SH-SY5Y (cell line): ENCODE measurements at regions not wholly inside any gene's neighbourhood (a gene's known extent, or its start where the extent isn't known, plus 50 kb on each side); places are given as distances from the start of the nearest gene placed in this dataset.

Source experiments
- GATA2 ChIP-seq: IDR thresholded peaks from 2 replicates; pipeline ENCODE4 v1.6.1; 2011; ENCODE audit warnings: mild to moderate bottlenecking, low read depth, low read length
- GATA3 ChIP-seq: IDR thresholded peaks from 2 replicates; pipeline ENCODE4 v1.6.1; 2011; ENCODE audit warnings: low read depth, mild to moderate bottlenecking, low read length, moderate library complexity

GRCh38 chr3:99499235-99500158 lies 138.9 kb upstream of the COL8A1 start:
- TF ChIP-seq GATA3 (no peak), GATA2 (no peak)

GRCh38 chr3:99498550-99499234 lies 139.7 kb upstream of the COL8A1 start:
- TF ChIP-seq GATA3, result no peak
- no peak for TF ChIP-seq GATA2

DNA sequence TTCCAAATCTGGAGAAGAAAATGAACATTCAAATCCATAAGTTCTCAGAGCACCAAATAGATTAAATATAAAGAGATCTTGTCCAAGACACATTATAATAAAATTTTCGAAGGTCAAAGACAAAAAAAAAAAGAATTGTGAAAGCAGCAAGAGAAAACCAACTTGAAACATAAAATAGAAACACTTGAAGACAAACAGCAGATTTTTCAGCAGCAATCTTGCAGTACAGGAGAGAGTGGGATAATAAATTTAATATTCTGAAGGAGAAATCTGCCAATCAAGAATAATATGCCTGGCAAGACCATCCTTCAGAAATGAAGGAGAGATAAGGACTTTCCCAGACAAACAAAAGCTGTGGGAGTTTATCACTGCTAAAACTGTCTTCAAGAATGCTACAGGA lies 150.5 kb upstream of the COL8A1 start:
- TF ChIP-seq GATA2 (no peak), GATA3 (no peak)

- TF ChIP-seq GATA3 (no peak), GATA2 (no peak)
Measured at GRCh38 chr3:99485286-99485685, 153.1 kb upstream of the COL8A1 start.

DNA sequence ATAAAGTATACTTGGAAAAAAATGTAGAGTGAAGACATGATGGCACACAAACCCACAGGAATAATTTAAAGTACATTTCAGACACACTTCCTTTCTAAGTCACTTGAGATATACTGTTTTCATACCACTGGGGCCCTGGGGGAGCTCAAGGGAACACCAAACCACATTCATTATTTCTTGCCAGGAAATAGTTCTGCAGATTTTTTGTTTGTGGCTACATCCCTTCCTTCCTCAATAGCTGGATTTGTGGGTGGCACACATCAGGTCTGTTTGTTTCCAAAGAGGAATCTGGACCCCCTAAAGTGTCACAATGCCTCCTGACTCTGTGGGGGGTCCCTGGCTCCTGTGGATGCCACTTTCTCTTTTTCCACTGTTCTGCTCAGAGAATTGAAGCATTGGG lies 153.5 kb upstream of the COL8A1 start:
- TF ChIP-seq GATA3 (no peak), GATA2 (no peak)

GRCh38 chr3:99483841-99484240 lies 154.6 kb upstream of the COL8A1 start:
- TF ChIP-seq GATA3, result no peak
- TF ChIP-seq GATA2, result no peak

- TF ChIP-seq GATA3, result no peak
- no peak for TF ChIP-seq GATA2
Measured at GRCh38 chr3:99482191-99482590, 156.2 kb upstream of the COL8A1 start.

- TF ChIP-seq GATA2, result no peak
- no peak for TF ChIP-seq GATA3
Measured at GRCh38 chr3:99481561-99481960, 156.8 kb upstream of the COL8A1 start.

GRCh38 chr3:99479768-99480167 lies 158.6 kb upstream of the COL8A1 start:
- TF ChIP-seq GATA3 (no peak), GATA2 (no peak)

GRCh38 chr3:99477650-99478049 lies 160.7 kb upstream of the COL8A1 start:
- TF ChIP-seq GATA2 (no peak), GATA3 (no peak)

- TF ChIP-seq GATA3 (no peak), GATA2 (no peak)
Measured at GRCh38 chr3:99475229-99475628, 163.2 kb upstream of the COL8A1 start.

- no peak for TF ChIP-seq GATA3
Measured at GRCh38 chr3:99474776-99475175, 163.6 kb upstream of the COL8A1 start.

DNA sequence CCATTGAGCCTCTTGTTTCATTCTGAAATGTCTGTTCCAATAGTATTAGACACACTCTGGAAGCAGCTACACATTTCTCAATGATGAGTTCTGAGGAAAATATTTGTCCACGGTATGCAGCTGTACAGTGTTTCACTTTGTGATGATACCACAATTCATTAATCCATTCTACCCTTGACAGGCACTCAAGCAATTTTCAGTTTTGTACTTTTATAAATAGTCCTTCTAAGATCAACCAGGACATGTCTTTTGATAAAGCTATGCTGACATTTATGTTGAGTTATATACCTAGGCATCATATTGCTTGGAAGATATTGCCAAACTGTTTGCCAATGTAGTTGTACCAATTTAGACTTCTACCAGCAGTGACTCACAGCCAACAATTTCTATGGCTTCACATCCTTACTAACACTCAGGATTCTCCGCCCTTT lies 165.1 kb upstream of the COL8A1 start:
- TF ChIP-seq GATA2 (no peak), GATA3 (no peak)

DNA sequence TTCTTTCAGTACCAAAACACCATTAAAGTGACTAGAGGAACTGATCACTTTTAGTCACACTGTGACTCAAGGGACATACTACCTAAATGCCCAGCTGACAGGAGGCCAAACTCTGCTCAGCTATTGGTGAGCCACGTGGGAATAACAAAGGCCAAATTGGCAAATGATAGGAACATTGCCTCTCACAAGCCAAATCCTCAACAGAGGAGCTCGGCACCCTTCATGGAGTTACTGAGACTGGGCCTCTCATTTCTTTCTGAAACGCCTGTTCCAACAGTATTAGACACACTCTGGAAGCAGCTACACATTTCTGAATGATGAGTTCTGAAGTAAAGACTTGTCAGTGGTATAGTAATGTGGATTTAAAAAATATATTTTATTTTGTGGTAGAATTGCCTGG lies 166.0 kb upstream of the COL8A1 start:
- TF ChIP-seq GATA2 (no peak), GATA3 (no peak)

GRCh38 chr3:99471353-99472323 lies 166.8 kb upstream of the COL8A1 start:
- no peak for TF ChIP-seq GATA3
- TF ChIP-seq GATA2, result no peak
